Subcutaneous abdominal adipose tissue (tissue), 5 donors: ENCODE measurements at regions not wholly inside any gene's neighbourhood (a gene's known extent, or its start where the extent isn't known, plus 50 kb on each side); places are given as distances from the start of the nearest gene placed in this dataset.

ENCODE experiments used
- H3K27ac ChIP-seq: one replicate; pipeline ENCODE4 v1.7.0; 2013; ENCODE audit warnings: low read depth, mild to moderate bottlenecking, inconsistent platforms, low read length, moderate library complexity
- H3K27me3 ChIP-seq, 5 donors: one replicate each; pipeline ENCODE4 v1.7.0; 2013; ENCODE audit warnings: low read length in 5 of 5, inconsistent platforms in 1 of 5; ENCODE audit not compliant: control insufficient read depth in 5 of 5, insufficient read depth in 4 of 5
- H3K36me3 ChIP-seq, 5 donors: one replicate each; pipeline ENCODE4 v1.7.0; 2013; ENCODE audit warnings: low read length in 5 of 5; ENCODE audit not compliant: control insufficient read depth in 5 of 5, insufficient read depth in 5 of 5
- H3K4me1 ChIP-seq, 5 donors: one replicate each; pipeline ENCODE4 v1.7.0; 2013; ENCODE audit warnings: low read length in 5 of 5, mild to moderate bottlenecking in 3 of 5, moderate library complexity in 1 of 5; ENCODE audit not compliant: control insufficient read depth in 5 of 5, insufficient read depth in 5 of 5
- H3K4me3 ChIP-seq, 5 donors: one replicate each; pipeline ENCODE4 v1.7.0; 2013; ENCODE audit warnings: low read length in 5 of 5, low read depth in 1 of 5
- H3K9ac ChIP-seq, 5 donors: one replicate each; pipeline ENCODE4 v1.7.0; 2013; ENCODE audit warnings: low read length in 5 of 5, mild to moderate bottlenecking in 4 of 5, moderate library complexity in 3 of 5
- H3K9me3 ChIP-seq, 5 donors: one replicate each; pipeline ENCODE4 v1.7.0; 2013; ENCODE audit warnings: low read length in 5 of 5; ENCODE audit not compliant: control insufficient read depth in 5 of 5
- donor health status: healthy.
- donor health status: healthy.
- donor health status: healthy.
- donor health status: healthy.
- donor health status: healthy.

DNA sequence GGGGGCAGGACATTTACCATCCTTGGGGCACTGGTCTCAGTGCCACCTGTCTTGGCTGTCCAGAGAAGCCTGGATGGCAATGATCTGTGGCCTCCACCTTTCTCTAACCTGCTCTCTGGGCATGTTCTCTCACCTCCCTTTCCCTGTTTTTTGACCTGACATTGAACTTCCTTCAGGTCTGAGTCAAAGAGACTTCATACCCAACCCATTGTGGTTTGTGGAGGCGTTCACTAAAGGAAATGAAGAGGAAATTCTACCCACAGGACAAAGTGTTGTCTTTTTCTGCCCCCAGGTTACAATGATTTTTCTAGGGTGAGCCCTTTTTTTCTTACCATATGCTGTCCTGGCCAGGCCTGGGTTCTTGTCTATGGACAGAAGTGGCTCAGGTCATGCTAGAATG lies 76.6 kb downstream of the CYP26A1 start:
- Histone ChIP-seq H3K9ac (no peak overlapping the region), H3K27me3 (peaks cover 0 to 2% (median 0%) of the 10 kb centered on the region in 5 donors), H3K4me3 (no peak overlapping the region), H3K36me3 (no peaks in the 10 kb centered on the region), H3K4me1 (no peaks in the 10 kb centered on the region), H3K27ac (no peak overlapping the region), H3K9me3 (peaks cover 0 to 6% (median 0%) of the 10 kb centered on the region in 5 donors)

DNA sequence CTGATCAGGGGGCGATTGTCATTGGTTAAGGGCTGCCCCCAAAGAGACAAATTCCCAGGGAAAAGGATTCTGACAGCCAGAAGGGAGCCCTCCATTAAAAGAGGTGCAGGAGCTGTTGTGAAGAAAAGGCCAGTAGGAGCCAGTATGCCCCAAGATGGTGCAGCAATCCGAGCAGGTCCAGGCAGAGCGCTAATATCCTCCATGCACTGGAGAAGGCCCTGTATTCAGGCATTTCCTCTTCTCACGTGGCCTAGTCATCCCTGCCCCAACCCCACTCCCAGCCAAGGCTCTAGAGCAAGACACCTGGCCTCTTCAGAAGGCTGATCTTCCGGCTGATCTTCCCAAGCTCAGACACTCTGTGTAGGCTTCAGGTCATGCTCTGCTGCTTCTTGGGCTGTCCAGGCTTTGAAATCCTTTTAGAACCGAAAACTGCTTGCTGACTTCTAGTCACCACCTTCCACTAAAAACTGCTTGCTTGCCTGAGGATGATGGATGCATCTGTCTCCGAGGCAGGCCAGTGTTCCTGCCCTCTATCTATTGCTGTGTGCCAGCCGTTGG lies 77.4 kb downstream of the CYP26A1 start:
- peaks cover 0 to under 1% (median 0%) of the 10 kb centered on the region in 5 donors for H3K27me3 ChIP-seq
- H3K4me1 ChIP-seq = no peaks in the 10 kb centered on the region
- peaks cover 0 to 5% (median 0%) of the 10 kb centered on the region in 5 donors for H3K36me3 ChIP-seq
- H3K9me3 ChIP-seq = peaks cover 0 to 6% (median 6%) of the 10 kb centered on the region in 5 donors
- H3K9ac ChIP-seq = no peak overlapping the region
- H3K27ac ChIP-seq = no peak overlapping the region
- no peak overlapping the region for H3K4me3 ChIP-seq

DNA sequence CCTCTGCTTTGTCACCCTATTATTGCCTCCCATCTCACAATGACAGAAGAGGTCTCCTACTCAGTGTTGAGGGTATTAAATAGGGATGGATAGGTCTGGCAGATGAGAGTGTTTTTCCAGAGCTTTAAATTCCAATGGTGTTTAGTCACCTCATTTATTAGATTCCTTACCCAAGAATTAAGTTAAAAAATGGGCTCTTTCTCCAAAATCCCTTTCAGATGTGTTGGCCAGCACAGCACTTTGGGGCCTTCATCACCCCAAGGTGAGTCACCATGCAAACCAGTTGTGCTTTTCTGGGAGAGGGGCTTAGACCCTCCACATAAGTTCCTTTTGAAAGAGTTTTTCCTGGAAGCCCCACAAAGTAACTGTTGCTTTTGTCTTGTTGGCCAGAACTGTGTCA lies 78.4 kb downstream of the CYP26A1 start:
- Histone ChIP-seq H3K4me1 (no peaks in the 10 kb centered on the region), H3K27ac (no peak overlapping the region), H3K4me3 (no peak overlapping the region), H3K9ac (no peak overlapping the region), H3K36me3 (peaks cover 0 to 5% (median 0%) of the 10 kb centered on the region in 5 donors), H3K9me3 (peaks cover 0 to 6% (median 6%) of the 10 kb centered on the region in 5 donors), H3K27me3 (no peaks in the 10 kb centered on the region)

DNA sequence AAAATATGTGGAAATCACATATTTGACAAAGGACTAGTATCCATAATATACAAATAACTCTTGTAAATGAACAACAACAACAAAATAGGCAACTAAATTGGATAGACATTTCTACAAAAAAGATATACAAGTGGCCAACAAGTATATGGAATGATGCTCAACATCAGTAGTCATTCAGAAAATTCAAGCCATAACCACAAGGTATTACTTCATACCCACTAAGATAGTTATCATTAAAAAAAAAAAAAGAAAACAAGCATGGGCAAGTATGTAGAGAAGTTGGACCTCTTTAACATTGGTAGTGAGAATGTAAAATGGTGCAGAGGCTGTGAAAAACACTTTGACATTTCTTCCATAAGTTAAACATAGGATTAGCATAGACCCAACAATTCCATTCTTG lies 80.8 kb downstream of the CYP26A1 start:
- no peak overlapping the region for H3K4me3 ChIP-seq
- H3K9me3 ChIP-seq = peaks cover 0 to 11% (median 6%) of the 10 kb centered on the region in 5 donors
- H3K9ac ChIP-seq = no peak overlapping the region
- H3K4me1 ChIP-seq = peaks cover 0 to 1% (median 0%) of the 10 kb centered on the region in 5 donors
- peaks cover 0 to 5% (median 0%) of the 10 kb centered on the region in 5 donors for H3K36me3 ChIP-seq
- no peaks in the 10 kb centered on the region for H3K27me3 ChIP-seq
- H3K27ac ChIP-seq = no peak overlapping the region

DNA sequence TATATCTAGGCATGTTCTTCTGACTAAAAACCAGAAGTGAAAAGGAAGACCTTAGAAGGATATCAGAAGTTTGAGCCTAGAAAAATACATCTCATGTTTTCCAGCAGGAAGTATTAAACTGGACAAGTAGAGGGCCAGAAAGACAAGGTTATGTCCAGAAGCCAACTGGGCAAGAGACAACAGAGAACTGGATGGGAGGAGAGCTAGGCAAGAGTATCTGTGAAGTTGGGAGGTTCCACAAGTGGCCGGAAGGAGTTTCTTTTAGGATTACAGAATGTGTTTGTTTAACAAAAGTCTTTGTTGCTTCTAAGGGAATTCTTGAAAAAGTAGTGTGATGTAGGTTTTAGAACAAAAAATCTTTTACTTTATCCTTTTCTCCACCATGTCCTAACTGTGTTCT lies 86.4 kb downstream of the CYP26A1 start:
- H3K27me3 ChIP-seq = no peaks in the 10 kb centered on the region
- peaks cover 0 to 5% (median 0%) of the 10 kb centered on the region in 5 donors for H3K36me3 ChIP-seq
- H3K9ac ChIP-seq = no peak overlapping the region
- no peak overlapping the region for H3K27ac ChIP-seq
- H3K9me3 ChIP-seq = peaks cover 0 to 11% (median 2%) of the 10 kb centered on the region in 5 donors
- peaks cover 0 to 6% (median 5%) of the 10 kb centered on the region in 5 donors for H3K4me1 ChIP-seq
- H3K4me3 ChIP-seq = no peak overlapping the region

DNA sequence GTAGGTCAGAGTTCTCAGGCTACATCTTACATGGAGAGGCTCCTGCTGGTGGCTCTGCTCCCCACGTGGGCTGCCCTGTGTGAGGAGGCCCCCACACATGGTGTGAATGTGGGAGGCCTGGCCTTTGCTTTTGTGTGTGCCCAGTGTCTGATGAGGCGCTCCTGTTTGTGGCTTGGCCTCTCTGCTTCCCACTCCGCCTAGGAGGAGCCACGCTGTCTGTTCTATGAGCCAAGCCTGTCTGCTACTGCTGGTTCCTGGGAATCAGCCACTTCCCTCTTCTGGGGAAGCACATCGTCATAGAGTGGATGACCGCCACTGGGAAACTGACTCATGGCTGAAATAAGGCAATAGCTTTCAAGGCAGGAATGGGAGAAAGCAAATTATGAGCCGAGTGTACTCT lies 87.1 kb downstream of the CYP26A1 start:
- Histone ChIP-seq H3K4me3 (no peak overlapping the region), H3K9ac (no peak overlapping the region), H3K36me3 (peaks cover 0 to under 1% (median 0%) of the 10 kb centered on the region in 5 donors), H3K27me3 (no peaks in the 10 kb centered on the region), H3K4me1 (peaks cover 0 to 6% (median 5%) of the 10 kb centered on the region in 5 donors), H3K9me3 (peaks cover 0 to 6% (median 0%) of the 10 kb centered on the region in 5 donors), H3K27ac (peak overlapping the region; percentile 41)

DNA sequence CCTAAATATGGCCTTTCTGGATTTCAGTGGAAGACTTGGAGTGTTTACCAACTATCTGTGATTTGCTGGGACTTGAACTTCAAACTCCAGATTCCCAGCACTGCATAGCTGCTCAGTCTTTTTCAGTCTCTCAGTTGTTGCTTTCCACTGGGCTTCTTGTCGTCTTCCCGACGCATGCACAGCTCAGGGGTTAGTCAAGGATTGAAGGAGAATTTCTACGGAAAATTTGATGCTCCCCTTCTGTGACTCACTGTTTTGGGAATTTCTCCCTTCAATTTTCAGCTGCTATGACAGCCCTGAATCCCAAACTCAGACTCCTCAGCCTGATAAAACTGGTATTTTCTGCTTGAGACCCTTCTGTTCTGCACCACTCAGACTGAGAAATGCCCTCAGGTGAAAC lies 91.7 kb downstream of the CYP26A1 start:
- H3K36me3 ChIP-seq = no peaks in the 10 kb centered on the region
- H3K27ac ChIP-seq = no peak overlapping the region
- peaks cover 0 to 6% (median 4%) of the 10 kb centered on the region in 5 donors for H3K4me1 ChIP-seq
- peaks cover 0 to 3% (median under 1%) of the 10 kb centered on the region in 5 donors for H3K9me3 ChIP-seq
- no peaks in the 10 kb centered on the region for H3K27me3 ChIP-seq
- H3K4me3 ChIP-seq = no peak overlapping the region
- H3K9ac ChIP-seq = no peak overlapping the region

DNA sequence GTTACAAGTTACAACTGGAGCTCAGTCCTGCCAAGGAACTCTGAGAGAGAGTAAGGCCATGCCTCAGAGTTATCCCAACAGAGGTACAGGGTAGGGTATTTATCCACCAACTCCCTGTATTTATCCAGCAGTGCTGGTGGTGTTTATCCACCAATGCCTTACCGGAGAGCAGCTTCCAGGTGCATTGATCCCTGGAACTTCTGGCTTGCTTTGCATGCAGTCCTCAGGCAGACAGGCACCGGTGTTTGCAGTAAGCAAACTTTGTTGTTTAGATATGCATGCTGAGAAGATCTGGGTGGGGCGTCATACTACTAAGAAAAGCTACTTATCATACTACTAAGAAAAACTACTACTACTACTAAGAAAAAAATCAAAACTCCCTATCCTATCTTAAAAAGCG lies 92.4 kb downstream of the CYP26A1 start:
- Histone ChIP-seq H3K9me3 (peaks cover 0 to 3% (median 3%) of the 10 kb centered on the region in 5 donors), H3K4me3 (no peak overlapping the region), H3K36me3 (no peaks in the 10 kb centered on the region), H3K4me1 (peaks cover 0 to under 1% (median 0%) of the 10 kb centered on the region in 5 donors), H3K9ac (no peak overlapping the region), H3K27me3 (no peaks in the 10 kb centered on the region), H3K27ac (no peak overlapping the region)

DNA sequence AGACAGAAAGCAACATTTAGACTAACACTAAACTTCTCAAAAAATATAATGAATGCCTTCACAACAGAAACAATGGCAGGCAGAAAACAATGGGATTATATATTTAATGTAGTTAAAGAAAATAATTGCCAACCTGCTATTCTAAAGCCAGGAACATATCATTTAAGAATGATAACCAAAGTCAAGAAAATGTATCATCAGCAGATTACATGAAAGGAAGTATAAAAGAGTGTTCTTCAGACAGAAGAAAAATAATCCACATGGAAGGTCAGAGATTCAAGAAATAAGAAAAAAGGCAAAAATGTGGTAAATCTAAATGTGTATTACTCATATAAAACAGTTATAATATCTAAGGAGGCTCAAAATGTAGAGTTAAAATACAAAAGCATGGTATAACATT lies 98.1 kb downstream of the CYP26A1 start:
- Histone ChIP-seq H3K27ac (no peak overlapping the region), H3K9ac (no peak overlapping the region), H3K4me3 (no peak overlapping the region), H3K36me3 (no peaks in the 10 kb centered on the region), H3K9me3 (peaks cover 0 to 3% (median 3%) of the 10 kb centered on the region in 5 donors), H3K27me3 (no peaks in the 10 kb centered on the region), H3K4me1 (no peaks in the 10 kb centered on the region)

DNA sequence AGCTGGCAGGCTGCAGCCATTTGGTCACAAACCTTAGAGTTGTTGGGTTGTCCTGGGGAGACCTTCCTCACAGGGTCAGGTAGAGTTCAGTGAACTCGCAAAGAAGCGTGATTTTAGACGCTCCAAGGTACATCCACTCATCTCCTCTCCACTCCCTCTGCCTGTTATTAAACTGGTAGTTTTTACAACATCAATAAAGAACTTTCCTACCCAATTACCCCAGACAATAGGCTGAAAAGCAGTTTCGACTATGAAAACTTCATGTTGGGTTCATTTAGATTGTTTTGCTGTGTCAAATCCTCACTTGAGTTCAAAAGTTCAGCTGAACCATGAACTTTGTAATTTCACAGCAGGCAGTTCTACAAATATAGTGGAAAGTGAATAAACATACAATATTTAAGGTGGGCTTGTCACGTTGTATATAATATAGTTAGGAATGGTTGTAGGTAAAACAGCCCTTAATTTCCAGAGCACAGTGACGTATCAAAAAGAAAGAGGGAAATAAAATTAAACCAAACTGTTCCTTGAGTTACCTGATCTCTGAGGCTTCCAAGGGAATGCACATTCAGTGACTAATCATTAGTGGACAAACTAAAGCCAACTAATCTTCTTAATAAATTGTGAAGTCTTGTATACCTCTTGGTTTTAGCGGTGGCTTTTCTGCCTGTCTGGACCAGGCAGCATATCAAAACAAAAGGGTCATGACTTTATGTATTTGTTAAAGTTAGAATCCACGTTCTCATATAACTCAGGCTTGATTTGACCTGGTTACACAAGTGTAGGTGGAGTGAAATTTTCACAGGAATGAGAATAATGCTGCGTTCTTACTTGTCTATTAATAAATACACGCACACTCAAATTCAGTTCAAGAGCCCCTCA lies 100.5 kb downstream of the CYP26A1 start:
- H3K27ac ChIP-seq = no peak overlapping the region
- peaks cover 0 to 3% (median 3%) of the 10 kb centered on the region in 5 donors for H3K9me3 ChIP-seq
- H3K36me3 ChIP-seq = no peaks in the 10 kb centered on the region
- H3K4me1 ChIP-seq = no peaks in the 10 kb centered on the region
- H3K27me3 ChIP-seq = no peaks in the 10 kb centered on the region
- no peak overlapping the region for H3K4me3 ChIP-seq
- no peak overlapping the region for H3K9ac ChIP-seq
